ENCODE measurements at regions not wholly inside any gene's neighbourhood (a gene's known extent, or its start where the extent isn't known, plus 50 kb on each side); places are given as distances from the start of the nearest gene placed in this dataset.

DNA sequence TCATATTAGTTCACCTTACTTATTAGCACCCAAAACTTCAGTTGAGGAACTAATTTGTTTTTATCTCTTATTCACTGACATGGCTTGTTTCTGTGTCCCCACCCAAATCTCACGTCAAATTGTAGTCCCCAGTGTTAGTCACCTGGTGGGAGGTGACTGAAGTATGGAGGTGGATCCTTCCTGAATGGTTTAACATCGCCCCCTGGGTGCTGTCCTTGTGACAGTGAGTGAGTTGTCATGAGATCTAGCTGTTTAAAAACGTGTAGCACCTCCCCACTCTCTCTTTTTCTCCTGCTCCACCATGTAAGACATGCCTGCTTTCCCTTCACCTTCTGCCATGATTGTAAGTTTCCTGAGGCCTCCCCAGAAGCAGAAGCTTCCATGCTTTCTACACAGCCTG, 75.0 kb upstream of the HECTD2 start:
- no peak overlapping the region for H3K27ac ChIP-seq
- no peak overlapping the region for H3K4me3 ChIP-seq

DNA sequence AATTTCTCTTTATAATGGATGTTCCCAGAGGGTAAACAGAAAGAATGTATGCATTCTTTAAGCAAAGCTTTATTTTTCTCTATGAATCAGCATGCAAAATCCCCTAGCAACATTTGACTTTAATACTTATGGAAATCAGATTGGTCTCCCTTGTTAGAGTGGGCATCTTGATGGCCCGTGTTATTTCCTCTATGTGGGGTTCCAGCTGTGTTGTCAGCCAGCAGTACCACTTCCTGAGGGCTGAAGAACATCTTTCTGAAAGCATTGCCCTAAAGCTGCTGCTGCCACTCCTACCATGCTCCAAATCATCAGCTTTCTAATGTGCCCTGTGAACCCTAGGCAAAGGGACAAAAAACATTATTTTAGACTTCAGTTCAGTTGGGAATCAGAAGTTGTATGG, 70.4 kb upstream of the HECTD2 start:
- no peak overlapping the region for H3K4me3 ChIP-seq
- H3K27ac ChIP-seq = no peak overlapping the region

DNA sequence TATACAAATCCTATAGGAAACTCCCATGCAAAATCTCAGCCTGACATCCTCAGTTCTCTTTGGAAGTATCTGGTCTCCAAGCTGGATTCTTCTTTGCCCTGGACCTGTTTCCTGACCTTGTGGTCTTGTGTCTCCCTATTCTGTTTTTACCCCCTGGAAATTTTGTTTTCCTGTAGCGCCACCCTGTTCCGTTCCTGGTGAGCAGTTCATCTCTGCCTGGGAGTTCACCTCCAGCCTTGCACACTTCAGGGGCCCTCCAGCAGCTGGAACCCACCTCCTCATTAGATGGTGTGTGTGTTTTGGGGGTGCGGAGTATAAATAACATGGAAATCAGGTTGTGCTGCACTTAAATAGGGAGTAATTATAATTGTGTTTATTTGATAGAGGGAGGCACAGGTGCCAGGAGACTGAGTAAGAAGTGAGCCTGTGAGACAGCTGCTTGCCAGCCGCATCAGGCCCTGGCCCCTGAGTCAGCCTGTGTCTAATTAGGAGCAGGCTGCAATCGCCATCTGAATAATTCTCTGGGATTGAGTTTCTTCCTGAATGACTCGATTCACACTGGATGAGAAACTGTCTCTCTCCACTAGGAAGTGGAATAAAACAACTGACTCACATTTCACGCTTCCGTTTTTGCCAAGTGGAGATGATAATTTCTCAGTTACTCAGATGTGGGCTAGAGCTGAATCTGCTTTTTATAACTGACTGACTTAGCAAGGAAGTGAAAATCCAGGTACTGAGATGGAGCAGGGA, 69.4 kb upstream of the HECTD2 start:
- peak overlapping the region in 13 of 21 experiments; percentile 16 to 80 (median 52) for H3K27ac ChIP-seq
- no peak overlapping the region for H3K4me3 ChIP-seq

DNA sequence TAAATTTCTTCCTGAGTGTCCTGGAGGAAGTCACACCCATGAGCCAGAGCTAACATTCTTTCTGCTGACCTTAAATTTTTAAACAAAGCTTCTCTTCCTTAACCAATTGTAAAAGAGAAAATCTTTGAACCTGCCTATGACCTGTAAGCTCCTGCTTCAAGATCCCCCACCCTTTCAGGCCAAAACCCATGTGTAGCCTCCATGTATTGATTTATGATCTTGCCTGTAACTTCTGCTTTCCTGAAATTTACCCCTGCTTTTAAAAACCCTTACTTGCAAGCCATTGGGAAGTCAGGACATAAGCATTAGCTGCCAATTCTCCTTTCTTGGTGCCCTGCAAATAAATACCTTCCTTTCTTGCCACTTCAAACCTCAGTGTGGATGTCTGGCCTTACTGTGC, 68.5 kb upstream of the HECTD2 start:
- Histone ChIP-seq H3K4me3 (no peak overlapping the region), H3K27ac (peak overlapping the region in 14 of 21 experiments; percentile 16 to 80 (median 50))

DNA sequence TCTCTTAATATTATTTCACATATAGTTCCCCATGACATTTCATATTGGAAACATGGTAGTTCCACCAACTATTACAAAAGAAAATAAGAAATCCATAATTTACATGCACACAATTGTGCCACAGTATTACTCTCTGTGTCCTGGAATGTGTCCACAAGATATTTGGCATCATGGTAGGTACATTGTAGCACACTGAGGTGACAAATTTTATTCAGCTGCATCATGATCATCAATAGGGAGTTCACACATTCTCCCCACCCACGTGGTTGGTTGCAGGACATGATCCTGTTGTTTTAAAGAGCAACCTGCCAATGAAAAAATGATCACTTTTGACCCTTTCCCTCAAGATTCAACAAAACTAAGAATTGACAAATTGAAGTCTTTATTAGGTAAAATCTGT, 67.1 kb upstream of the HECTD2 start:
- Histone ChIP-seq H3K27ac (no peak overlapping the region), H3K4me3 (no peak overlapping the region)

DNA sequence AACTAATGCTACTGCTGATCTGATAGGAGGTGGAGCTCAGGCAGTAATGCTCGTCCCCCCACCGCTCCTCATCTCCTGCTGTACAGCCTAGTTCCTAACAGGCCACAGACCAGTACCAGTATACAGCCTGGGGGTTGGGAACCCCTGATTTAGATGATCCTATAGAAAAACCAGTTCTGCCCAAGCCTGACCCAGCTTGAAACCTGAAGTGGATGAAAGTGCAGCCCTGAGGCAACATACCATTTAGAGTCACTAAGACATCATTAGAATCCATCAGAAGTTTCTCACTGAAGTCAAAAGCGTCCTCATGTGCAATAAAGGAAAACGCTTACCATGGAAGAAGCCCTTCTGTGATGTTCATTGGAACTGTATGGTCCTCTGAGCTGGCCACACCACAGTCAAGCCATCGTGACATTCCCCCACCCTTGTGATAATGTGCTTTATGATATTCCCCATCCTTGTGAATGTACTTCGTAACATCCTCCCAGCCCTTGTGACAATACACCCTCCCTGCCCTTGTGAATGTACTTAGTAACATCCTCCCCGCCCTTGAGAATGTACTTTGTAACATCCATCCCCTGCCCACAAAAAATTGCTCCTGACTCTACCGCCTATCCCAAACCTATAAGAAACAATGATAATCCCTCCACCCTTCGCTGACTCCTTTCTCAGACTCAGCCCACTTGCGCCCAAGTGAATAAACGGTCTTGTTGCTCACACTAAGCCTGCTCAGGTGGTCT, 65.9 kb upstream of the HECTD2 start:
- H3K27ac ChIP-seq = no peak overlapping the region

DNA sequence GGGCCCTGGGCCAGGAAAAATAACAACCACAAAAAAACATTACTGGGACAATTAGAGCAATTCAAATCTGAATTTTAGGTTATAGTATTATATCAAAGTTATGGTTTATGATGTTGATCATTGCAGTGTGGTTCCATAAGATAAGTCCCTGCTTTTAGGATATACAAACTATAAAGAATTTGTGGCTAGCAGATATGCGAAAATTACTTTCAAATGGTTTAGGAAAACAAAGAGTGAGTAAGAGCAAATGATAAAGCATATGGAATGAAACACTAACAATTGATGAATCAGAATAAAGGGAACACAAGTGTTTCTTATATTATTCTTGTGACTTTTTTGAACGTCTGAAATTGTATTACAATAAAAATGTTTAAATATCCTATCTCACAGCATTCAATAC, 64.4 kb upstream of the HECTD2 start:
- H3K4me3 ChIP-seq = no peak overlapping the region
- no peak overlapping the region for H3K27ac ChIP-seq

More for the DNA sequence above, 65.9 kb upstream of the HECTD2 start:
- no peak overlapping the region for H3K4me3 ChIP-seq

DNA sequence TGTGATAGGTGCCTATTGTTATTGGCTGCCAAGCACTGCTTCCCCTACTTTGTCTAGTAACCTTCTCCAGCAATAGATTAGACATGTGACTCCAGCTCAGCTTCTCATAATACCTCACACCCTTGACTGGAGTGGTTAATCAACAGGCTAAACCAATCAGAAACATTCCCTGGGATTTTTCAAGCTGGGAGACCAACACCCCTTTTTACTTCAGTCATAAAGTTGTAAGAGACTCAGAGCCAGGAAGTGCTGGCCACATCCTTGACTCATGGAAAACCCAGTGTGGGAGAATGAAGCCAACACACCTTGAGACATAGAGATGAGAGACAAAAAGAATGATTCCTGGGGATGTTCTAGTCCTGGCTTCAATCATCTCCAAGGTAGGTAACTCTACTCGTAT, 62.6 kb upstream of the HECTD2 start:
- H3K4me3 ChIP-seq = no peak overlapping the region
- no peak overlapping the region for H3K27ac ChIP-seq

DNA sequence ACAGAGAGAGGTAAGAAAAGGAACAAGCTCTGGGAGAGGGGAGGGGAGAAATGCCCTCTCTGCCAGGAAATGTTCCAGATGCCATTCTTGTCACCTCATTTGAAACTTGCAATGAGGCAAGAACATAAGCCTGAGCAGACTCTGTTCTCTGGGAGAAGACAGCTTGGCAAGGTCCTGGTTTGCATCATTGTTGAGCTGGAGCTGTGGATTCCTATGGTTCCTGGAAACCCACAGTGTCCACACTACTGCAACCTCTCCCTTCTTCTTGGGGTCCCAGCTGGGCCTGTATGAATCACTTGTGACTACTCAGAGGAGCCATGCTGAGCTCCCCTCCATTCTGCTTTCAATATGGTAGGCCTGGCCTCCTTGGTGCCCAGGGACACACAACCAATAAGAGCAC, 60.8 kb upstream of the HECTD2 start:
- H3K4me3 ChIP-seq = no peak overlapping the region
- H3K27ac ChIP-seq = peak overlapping the region in 5 of 21 experiments; percentile 19 to 72 (median 33)

DNA sequence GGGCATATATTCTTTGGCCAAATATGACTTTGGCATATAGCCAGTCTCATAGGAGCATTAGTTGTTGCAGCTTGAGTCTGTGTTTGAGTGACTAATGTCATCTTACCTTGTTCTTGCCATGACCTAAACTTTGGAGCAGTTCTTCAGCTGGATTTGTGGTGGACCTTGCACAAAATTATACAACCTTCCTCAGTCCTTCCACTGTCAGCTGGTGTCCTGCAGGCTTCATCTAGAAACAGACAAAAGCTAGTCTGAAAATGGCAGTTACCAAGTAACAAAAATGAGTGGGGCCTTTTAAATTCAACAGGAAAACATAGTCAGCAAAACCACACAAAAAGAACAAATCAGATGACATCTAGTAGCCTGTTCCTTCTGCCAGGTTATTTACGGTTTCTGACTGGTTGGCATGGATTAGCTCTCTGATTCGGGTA, 59.5 kb upstream of the HECTD2 start:
- Histone ChIP-seq H3K27ac (peak overlapping the region in 8 of 21 experiments; percentile 33 to 72 (median 56)), H3K4me3 (no peak overlapping the region)

DNA sequence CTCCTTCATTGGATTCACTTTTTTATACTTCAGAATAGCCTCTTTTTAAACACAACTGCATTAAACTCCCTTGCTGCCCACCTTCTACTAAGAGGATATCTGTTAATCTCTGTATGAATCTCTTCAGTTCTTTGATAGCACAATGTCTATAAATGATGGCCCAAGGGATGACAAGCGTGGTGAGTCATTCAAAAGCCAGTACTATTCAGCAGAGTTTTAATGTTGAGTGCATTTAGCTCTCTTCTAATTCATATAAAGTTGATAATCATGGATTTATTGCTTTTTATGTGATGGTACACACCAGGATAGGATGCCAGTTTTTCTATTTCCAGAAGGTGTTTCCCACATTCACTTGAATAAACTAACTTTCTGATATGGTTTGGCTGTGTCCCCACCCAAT, 57.4 kb upstream of the HECTD2 start:
- Histone ChIP-seq H3K27ac (no peak overlapping the region), H3K4me3 (no peak overlapping the region)

DNA sequence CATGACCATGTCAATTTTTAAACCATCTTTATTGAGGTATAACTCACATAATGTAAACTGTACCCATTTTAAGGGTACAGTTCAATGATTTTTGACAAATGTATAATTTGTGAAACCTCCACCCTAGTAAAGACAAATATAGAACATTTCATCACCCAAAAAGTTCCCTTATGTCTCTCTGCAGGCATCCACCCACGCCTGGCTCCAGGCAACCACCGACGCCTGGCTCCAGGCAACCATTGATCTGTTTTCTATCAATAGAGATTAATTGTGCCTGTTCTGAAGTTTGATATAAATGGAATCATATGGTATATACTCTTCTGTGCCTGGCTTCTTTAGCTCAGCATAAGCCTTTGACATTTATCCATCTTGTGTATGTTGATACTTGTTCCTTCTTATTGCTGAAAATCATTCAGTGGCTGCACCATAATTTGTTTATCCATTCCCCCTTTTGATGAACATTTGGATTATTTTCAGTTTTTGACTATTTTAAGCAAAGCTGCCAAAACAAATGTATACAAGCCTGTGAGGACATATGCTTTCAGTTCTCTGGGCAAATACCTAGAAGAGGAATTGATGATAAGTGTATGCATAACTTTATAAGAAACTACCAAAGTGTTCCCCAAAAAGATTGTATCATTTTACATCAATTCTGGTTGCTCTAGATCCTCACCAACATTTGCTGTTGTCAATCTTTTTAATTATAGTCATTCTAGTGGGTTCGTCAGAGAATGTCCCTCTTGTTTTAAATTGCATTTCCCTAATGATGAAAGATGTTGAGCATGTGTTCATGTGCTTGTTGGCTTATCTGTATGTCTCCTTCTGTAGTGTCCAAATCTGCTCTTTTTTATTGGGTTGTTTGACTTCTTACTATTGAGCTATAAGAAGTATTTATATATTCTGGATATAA, 55.7 kb upstream of the HECTD2 start:
- Histone ChIP-seq H3K4me3 (no peak overlapping the region), H3K27ac (no peak overlapping the region)

DNA sequence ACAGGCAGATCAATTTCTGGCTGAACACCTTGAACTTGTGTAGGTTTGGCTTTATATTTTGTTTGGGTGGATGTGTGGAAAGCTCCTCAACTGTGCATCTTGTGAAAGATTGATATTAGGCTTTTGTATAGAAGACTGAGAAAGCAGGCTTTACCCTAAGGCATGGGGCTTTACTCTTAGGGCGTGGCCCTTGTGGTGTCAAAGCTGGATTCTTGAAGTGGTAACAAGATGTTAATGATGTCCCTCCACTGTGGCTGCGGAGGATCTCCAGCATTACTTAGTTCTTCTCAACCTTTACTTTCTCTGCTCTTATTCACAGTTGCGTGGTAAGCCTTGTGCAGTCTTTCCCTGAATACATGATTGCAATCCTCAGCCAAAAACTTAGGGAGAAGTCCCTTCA, 54.1 kb upstream of the HECTD2 start:
- Histone ChIP-seq H3K27ac (no peak overlapping the region), H3K4me3 (no peak overlapping the region)

DNA sequence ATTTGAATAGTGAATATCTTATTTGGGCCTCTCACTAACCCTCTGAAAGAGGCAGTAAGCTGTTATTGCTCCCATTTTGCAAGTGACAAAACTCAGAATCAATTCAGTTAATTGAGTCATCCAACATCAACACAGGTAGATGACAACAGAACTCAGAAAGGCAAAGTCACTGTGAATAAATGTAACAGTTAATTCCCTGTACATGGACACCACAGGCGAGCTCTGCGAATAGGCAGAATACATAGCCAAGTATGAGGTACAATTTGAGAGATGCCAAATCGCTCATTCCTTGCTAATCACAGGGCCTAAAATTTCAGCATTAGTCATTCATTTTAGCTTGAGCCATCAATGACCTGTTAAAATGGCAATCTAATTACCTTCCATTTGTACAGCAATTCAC, 52.6 kb upstream of the HECTD2 start:
- Histone ChIP-seq H3K4me3 (no peak overlapping the region), H3K27ac (no peak overlapping the region)
